ENCODE measurements at regions not wholly inside any gene's neighbourhood (a gene's known extent, or its start where the extent isn't known, plus 50 kb on each side); places are given as distances from the start of the nearest gene placed in this dataset.

GRCh38 chr11:11769362-11769761 is 72.4 kb upstream of the USP47 start:
- ChIA-PET POLR2A (no interaction called here), CTCF (interaction anchor here (1.4 to 2.7 kb wide), 2 partner anchors 18 to 31 kb away, joined by 3 to 15 read pairs; no protein-coding TSS in a partner anchor)

DNA sequence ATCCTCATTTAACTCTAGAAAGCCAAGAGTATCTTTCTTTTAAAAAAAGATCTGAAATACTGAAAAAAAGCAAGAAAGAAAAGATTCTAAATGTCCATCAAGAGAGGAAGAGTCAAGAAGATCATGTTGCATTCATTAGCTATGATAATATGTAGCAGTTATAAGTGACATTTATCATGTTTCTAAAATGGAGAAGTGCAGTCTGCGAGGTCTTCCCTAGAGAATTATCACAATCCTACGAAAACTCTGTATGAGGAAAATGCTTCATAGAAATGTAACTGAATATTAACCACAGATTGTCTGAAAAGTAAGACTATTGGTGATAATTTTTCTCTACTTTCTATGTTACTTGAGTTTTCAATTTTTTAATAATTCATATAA is 77.4 kb upstream of the USP47 start:
- no peaks in the 10 kb centered on the region for H3K9me3 ChIP-seq
- H3F3A ChIP-seq (replicated peaks; ENCODE audit: insufficient read depth), result no peaks in the 10 kb centered on the region
- H3K79me2 ChIP-seq (ENCODE audit: insufficient read depth), result no peaks in the 10 kb centered on the region
- no peak for TF ChIP-seq MEF2A (IDR thresholded peaks at IDR 0.05; ENCODE audit: borderline replicate concordance, low read depth)
- TF ChIP-seq TEAD4 (IDR thresholded peaks at IDR 0.05; ENCODE audit: borderline replicate concordance, insufficient read depth), result no peak
- no peak for TF ChIP-seq FOXM1 (IDR thresholded peaks at IDR 0.05; ENCODE audit: low read depth)
- no peak for TF ChIP-seq NRF1 (IDR thresholded peaks at IDR 0.05; ENCODE audit: low read depth, low read length)
- no peak for TF ChIP-seq GABPA (IDR thresholded peaks at IDR 0.05; ENCODE audit: low read depth)
- TF ChIP-seq GATA2 (CRISPR knock-in tag; IDR thresholded peaks at IDR 0.05), result no peak
- TF ChIP-seq SIN3A (IDR thresholded peaks at IDR 0.05; ENCODE audit: borderline replicate concordance, low read depth, low read length), result no peak
- TF ChIP-seq TCF12 (IDR thresholded peaks at IDR 0.05), result no peak
- no peak for TF ChIP-seq CHD2 (IDR thresholded peaks at IDR 0.05; ENCODE audit: low read length, partially characterized antibody)
- no peak for TF ChIP-seq NFIC (IDR thresholded peaks at IDR 0.05; ENCODE audit: borderline replicate concordance)
- no peak for TF ChIP-seq SMC3 (IDR thresholded peaks at IDR 0.05; ENCODE audit: low read depth, low read length)
- no peak for TF ChIP-seq JUND (IDR thresholded peaks at IDR 0.05)
- TF ChIP-seq, protein P1, sequence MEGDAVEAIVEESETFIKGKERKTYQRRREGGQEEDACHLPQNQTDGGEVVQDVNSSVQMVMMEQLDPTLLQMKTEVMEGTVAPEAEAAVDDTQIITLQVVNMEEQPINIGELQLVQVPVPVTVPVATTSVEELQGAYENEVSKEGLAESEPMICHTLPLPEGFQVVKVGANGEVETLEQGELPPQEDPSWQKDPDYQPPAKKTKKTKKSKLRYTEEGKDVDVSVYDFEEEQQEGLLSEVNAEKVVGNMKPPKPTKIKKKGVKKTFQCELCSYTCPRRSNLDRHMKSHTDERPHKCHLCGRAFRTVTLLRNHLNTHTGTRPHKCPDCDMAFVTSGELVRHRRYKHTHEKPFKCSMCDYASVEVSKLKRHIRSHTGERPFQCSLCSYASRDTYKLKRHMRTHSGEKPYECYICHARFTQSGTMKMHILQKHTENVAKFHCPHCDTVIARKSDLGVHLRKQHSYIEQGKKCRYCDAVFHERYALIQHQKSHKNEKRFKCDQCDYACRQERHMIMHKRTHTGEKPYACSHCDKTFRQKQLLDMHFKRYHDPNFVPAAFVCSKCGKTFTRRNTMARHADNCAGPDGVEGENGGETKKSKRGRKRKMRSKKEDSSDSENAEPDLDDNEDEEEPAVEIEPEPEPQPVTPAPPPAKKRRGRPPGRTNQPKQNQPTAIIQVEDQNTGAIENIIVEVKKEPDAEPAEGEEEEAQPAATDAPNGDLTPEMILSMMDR (IDR thresholded peaks at IDR 0.05), result no peak
- no peak for TF ChIP-seq FOSL2 (IDR thresholded peaks at IDR 0.05; ENCODE audit: borderline replicate concordance, low read depth)
- no peak overlapping the region for H2AFZ ChIP-seq (ENCODE audit: low read depth)
- H3K4me1 ChIP-seq (ENCODE audit: control insufficient read depth in 1 of 2, insufficient read depth in 2 of 2, low read depth in 1 of 2, low read length in 1 of 2), result peaks cover 0 to 2% of the 10 kb centered on the region in 2 experiments; a peak in 1 of 4 replicates
- H3K9me2 ChIP-seq, result no peaks in the 10 kb centered on the region
- H3K27me3 ChIP-seq (ENCODE audit: insufficient read depth), result peaks cover 14% of the 10 kb centered on the region
- H3K36me3 ChIP-seq (replicated peaks in 1 of 2; ENCODE audit: control insufficient read depth in 1 of 2, insufficient read depth in 2 of 2, low read length in 1 of 2), result no peaks in the 10 kb centered on the region
- 21% methylated on average over 2 of the region's 2 CpGs for WGBS (ENCODE audit: low lambda C conversion rate)
- no peak overlapping the region for H3K4me2 ChIP-seq
- DNase-seq, result no peak
- H3K27ac ChIP-seq (ENCODE audit: low read depth in 2 of 2, low read length in 1 of 2), result no peak overlapping the region
- ChIA-PET CTCF (no interaction called here), POLR2A (no interaction called here)
- no peak overlapping the region for H3K4me3 ChIP-seq (ENCODE audit: low read depth in 2 of 2, low read length in 1 of 2)
- no peaks in the 10 kb centered on the region for H4K20me1 ChIP-seq (ENCODE audit: insufficient read depth)
- no peak overlapping the region for H3K9ac ChIP-seq

More at GRCh38 chr11:11769362-11769761, 72.4 kb upstream of the USP47 start:
- no peaks in the 10 kb centered on the region for H3F3A ChIP-seq (replicated peaks; ENCODE audit: insufficient read depth)
- TF ChIP-seq REST (IDR thresholded peaks at IDR 0.05; ENCODE audit: low read depth, low read length) (no peak), YY1 (IDR thresholded peaks at IDR 0.05; ENCODE audit: low read depth) (no peak), MEF2A (IDR thresholded peaks at IDR 0.05; ENCODE audit: borderline replicate concordance, low read depth) (no peak), RXRA (IDR thresholded peaks at IDR 0.05; ENCODE audit: borderline replicate concordance, low read depth) (no peak)
- no peak for DNase-seq
- H3K9me3 ChIP-seq, result no peaks in the 10 kb centered on the region
- no peaks in the 10 kb centered on the region; the same call in 1 of the 2 replicates for H3K27me3 ChIP-seq (ENCODE audit: insufficient read depth)
- H3K4me3 ChIP-seq (ENCODE audit: low read depth in 2 of 2, low read length in 1 of 2), result no peak overlapping the region
- no peaks in the 10 kb centered on the region for H4K20me1 ChIP-seq (ENCODE audit: insufficient read depth)
- H3K79me2 ChIP-seq (ENCODE audit: insufficient read depth), result no peaks in the 10 kb centered on the region
- no peak overlapping the region for H3K27ac ChIP-seq (ENCODE audit: low read depth in 2 of 2, low read length in 1 of 2)
- H3K9ac ChIP-seq, result no peak overlapping the region
- no peak overlapping the region for H2AFZ ChIP-seq (ENCODE audit: low read depth)
- H3K36me3 ChIP-seq (replicated peaks in 1 of 2; ENCODE audit: control insufficient read depth in 1 of 2, insufficient read depth in 2 of 2, low read length in 1 of 2), result no peaks in the 10 kb centered on the region
- no peaks in the 10 kb centered on the region for H3K9me2 ChIP-seq
- no peaks in the 10 kb centered on the region for H3K4me1 ChIP-seq (ENCODE audit: control insufficient read depth in 1 of 2, insufficient read depth in 2 of 2, low read depth in 1 of 2, low read length in 1 of 2)
- H3K4me2 ChIP-seq, result no peak overlapping the region

Data from SK-N-SH (cell line).